Epithelial cell of esophagus (primary cell): ENCODE measurements at regions not wholly inside any gene's neighbourhood (a gene's known extent, or its start where the extent isn't known, plus 50 kb on each side); places are given as distances from the start of the nearest gene placed in this dataset.

Source experiments
- DNase-seq: peaks from one replicate; pipeline ENCODE4 v3.0.0; 2010; ENCODE audit warnings: low read depth
- H3K4me3 ChIP-seq: 2 replicates; pipeline ENCODE4 v1.5.1; 2011; ENCODE audit warnings: mild to moderate bottlenecking, low read length, control low read depth
- TF ChIP-seq, protein P1 (sequence below): IDR thresholded peaks from 2 replicates; pipeline ENCODE4 v1.5.1; 2011; ENCODE audit warnings: low read depth, mild to moderate bottlenecking, low read length, control low read depth, inconsistent platforms; ENCODE audit not compliant: insufficient read depth; ENCODE audit errors: missing control alignments

DNA sequence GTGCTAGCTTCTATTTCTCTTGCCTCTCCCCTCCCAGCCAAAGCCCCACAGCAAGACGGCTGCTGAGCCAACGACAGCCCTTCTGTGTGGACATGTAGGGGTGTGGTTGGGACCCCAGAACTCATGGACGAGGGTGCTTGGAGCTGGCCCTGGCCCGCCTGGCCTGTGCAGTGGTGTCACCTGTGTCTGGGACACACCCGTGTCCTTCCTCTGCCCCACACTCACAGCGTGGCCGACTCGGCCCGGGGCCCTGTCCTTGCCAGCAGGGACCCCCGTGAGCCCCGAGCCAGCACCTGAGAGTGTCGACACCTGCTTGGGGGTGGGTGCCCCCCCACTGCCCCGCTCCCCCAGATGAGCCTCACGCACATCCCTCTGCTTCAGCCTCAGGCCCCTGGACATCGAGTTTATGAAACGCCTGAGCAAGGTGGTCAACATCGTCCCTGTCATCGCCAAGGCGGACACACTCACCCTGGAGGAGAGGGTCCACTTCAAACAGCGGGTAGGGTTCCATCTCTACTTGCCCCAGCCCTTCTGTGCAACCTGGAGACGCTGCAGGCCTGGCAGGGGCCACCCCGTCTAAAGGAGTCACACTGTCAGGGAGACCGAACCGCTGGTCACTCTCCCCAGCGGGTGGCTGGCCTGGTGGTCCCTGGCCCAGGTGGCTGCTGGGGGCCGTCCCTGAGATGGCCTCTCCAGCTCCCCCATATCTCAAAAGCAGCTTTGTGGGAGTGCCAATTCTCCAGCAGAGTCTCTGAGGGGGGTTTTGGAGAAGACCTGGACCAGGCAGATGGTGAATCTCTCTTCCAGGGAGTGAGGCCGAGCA lies 349.8 kb downstream of the SEC14L1 start:
- no peak overlapping the region for H3K4me3 ChIP-seq
- TF ChIP-seq, protein P1, sequence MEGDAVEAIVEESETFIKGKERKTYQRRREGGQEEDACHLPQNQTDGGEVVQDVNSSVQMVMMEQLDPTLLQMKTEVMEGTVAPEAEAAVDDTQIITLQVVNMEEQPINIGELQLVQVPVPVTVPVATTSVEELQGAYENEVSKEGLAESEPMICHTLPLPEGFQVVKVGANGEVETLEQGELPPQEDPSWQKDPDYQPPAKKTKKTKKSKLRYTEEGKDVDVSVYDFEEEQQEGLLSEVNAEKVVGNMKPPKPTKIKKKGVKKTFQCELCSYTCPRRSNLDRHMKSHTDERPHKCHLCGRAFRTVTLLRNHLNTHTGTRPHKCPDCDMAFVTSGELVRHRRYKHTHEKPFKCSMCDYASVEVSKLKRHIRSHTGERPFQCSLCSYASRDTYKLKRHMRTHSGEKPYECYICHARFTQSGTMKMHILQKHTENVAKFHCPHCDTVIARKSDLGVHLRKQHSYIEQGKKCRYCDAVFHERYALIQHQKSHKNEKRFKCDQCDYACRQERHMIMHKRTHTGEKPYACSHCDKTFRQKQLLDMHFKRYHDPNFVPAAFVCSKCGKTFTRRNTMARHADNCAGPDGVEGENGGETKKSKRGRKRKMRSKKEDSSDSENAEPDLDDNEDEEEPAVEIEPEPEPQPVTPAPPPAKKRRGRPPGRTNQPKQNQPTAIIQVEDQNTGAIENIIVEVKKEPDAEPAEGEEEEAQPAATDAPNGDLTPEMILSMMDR = no peak
- no peak for DNase-seq

DNA sequence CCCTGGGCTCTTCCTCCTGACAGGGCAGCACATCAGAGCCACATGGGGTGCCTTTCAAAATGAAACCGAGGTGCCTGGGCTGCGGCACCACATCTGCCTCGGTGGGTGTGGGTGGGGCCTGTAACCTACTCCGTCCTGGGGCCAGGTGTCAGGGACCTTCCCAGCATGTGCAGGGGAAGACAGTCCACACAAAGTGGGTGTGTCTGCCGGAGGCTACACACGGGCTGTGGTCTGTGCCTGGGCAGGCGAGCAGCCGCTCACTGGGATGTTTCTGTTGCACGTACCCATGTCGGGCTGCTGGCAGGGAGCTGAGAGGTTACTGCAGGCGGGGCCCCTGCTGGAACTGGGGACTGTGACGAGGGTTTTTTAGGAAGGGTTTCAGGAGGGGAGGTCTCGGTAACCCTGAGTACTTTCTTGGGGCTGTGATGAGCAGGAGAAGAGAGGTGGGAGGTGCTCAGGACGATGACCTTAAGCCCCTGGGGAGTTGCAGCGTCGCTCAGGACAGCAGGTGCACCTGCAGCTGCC lies 351.2 kb downstream of the SEC14L1 start:
- no peak for DNase-seq
- no peak overlapping the region for H3K4me3 ChIP-seq
- TF ChIP-seq, protein P1 = no peak

DNA sequence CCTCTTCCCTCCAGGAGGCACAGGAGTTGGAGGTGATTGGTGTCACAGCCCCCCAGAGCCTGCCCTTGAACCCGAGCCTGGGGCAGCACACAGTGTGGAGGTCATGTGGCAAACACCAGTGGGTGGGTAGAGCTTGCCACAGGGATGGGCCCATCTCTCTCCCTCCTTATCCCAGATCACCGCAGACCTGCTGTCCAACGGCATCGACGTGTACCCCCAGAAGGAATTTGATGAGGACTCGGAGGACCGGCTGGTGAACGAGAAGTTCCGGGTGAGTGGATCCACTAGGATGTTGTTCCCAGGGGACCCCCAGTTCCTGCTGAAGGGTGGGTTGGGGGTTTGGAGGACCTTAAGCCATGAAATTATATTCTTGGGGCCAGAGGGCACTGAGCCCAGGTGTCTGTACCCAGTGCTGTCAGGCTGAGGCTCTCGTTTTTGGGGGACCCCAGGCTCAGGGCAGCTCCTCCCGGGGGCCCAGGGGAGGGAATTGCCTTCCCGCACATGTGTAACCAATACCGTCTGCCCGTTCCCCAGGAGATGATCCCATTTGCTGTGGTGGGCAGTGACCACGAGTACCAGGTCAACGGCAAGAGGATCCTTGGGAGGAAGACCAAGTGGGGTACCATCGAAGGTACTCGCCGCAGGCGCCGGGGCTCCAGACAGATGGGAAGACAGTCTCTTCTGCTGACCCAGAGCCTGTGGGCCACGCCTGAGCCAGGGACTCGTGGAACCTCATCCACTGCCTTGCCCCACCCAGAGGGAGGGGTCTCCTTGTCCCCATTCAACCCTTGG lies 351.9 kb downstream of the SEC14L1 start:
- no peak overlapping the region for H3K4me3 ChIP-seq
- no peak for DNase-seq
- TF ChIP-seq, protein P1 = no peak

DNA sequence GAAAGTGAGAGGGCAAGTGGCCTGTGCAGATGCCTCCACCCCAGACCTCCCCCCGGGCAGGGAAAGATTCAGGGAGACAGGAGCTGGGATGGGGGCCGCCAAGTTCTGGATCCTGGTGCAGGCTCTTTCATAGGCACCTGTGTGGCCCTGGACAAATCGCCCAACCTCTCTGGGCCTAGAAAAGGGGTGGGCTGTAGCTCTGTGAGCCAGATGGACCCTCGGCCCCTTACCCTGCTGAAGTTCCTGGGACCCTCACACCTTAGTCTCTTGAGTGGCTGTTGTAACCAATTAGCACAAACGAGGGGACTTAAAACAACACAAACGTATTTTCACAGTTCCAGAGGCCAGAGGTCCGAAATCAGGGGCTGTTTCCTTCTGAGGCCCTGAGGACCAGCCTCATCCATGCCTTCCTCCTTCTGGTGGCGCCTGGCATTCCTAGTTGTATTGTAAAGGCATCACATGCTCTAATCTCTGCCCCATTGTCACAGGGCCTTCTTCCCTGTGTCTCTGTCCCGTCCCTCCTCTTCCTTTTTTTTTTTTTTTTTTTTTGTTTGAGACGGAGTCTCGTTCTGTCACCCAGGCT lies 352.6 kb downstream of the SEC14L1 start:
- TF ChIP-seq, protein P1 = no peak
- no peak for DNase-seq
- no peak overlapping the region for H3K4me3 ChIP-seq

GRCh38 chr17:77493901-77494663 lies 353.3 kb downstream of the SEC14L1 start:
- no peak overlapping the region for H3K4me3 ChIP-seq
- DNase-seq = no peak
- TF ChIP-seq, protein P1 = no peak

DNA sequence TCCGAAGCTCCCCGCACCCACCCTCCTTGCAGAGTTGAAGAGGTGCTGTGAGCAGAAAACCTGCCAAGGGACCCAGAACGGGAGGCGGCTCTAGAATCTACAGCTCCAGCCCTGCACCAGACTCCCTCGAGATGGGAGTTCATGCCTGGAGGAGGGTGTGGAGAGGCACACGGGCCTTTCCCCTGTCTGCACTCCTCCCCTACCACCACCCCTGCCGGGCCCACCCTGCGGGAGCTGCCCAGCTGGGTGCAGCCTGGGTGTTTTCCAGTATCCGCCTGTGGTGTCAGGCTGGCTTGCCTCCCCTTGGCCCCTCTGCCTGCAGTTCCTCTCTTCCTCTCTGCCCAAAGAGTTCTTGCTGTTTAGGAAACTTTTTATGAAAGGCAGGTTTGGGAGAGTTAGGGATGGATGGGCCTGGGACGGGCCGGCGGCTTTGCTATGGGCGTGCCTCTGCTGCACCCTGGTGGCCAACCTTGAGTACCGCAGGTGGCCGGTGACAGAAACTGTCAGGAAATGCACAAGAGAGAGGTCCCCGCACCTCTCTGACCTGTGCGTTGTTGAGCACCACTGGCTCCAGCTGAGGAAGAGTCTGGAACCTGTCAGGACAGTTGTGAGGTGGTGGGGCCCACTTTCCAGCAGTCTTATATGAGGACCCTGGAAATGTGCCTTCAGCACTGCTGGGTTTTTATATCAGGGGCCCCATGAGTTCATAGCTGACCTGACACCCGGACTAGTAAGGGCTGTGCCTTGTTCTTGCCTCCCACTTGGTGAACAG lies 354.1 kb downstream of the SEC14L1 start:
- DNase-seq = peak; percentile 63
- H3K4me3 ChIP-seq = no peak overlapping the region
- TF ChIP-seq, protein P1 = peak; percentile 88
